Muscle layer of colon (tissue), 2 donors: ENCODE measurements at regions not wholly inside any gene's neighbourhood (a gene's known extent, or its start where the extent isn't known, plus 50 kb on each side); places are given as distances from the start of the nearest gene placed in this dataset.

ENCODE experiments used
- H3K27ac ChIP-seq: one replicate; pipeline ENCODE4 v1.7.0; 2013; ENCODE audit warnings: low read depth, mild to moderate bottlenecking, low read length, moderate library complexity
- H3K27me3 ChIP-seq, 2 donors: one replicate each; pipeline ENCODE4 v1.7.0; 2013; ENCODE audit warnings: low read length in 2 of 2, mild to moderate bottlenecking in 2 of 2; ENCODE audit not compliant: insufficient read depth in 2 of 2, control insufficient read depth in 1 of 2
- H3K36me3 ChIP-seq: one replicate; pipeline ENCODE4 v1.7.0; 2013; ENCODE audit warnings: mild to moderate bottlenecking, low read length; ENCODE audit not compliant: insufficient read depth
- H3K4me1 ChIP-seq: one replicate; pipeline ENCODE4 v1.7.0; 2013; ENCODE audit warnings: mild to moderate bottlenecking, low read length; ENCODE audit not compliant: insufficient read depth
- H3K4me3 ChIP-seq, 2 donors: one replicate each; pipeline ENCODE4 v1.7.0; 2013; ENCODE audit warnings: low read length in 2 of 2, low read depth in 1 of 2, mild to moderate bottlenecking in 1 of 2, moderate library complexity in 1 of 2
- H3K9ac ChIP-seq: one replicate; pipeline ENCODE4 v1.7.0; 2013; ENCODE audit warnings: low read length
- H3K9me3 ChIP-seq: one replicate; pipeline ENCODE4 v1.7.0; 2013; ENCODE audit warnings: mild to moderate bottlenecking, low read length
- donor health status: abdominal sarcoma.
- donor health status: Adenocarcinoma of cecum.

GRCh38 chr7:130823060-130823459, 89.1 kb upstream of the KLF14 start:
- no peaks in the 10 kb centered on the region for H3K36me3 ChIP-seq
- H3K27me3 ChIP-seq: no peaks in the 10 kb centered on the region
- H3K4me3 ChIP-seq: no peak overlapping the region
- H3K9ac ChIP-seq: no peak overlapping the region
- H3K9me3 ChIP-seq: no peaks in the 10 kb centered on the region
- H3K27ac ChIP-seq: no peak overlapping the region
- H3K4me1 ChIP-seq: no peaks in the 10 kb centered on the region

GRCh38 chr7:130825819-130826218, 91.8 kb upstream of the KLF14 start:
- H3K4me3 ChIP-seq: no peak overlapping the region
- H3K9ac ChIP-seq: no peak overlapping the region
- H3K27me3 ChIP-seq: no peaks in the 10 kb centered on the region
- H3K36me3 ChIP-seq: no peaks in the 10 kb centered on the region
- no peaks in the 10 kb centered on the region for H3K9me3 ChIP-seq
- H3K4me1 ChIP-seq: no peaks in the 10 kb centered on the region
- H3K27ac ChIP-seq: no peak overlapping the region

- Histone ChIP-seq H3K36me3 (no peaks in the 10 kb centered on the region), H3K27ac (no peak overlapping the region), H3K4me1 (no peaks in the 10 kb centered on the region), H3K9me3 (no peaks in the 10 kb centered on the region), H3K4me3 (no peak overlapping the region), H3K9ac (no peak overlapping the region), H3K27me3 (no peaks in the 10 kb centered on the region)
Observed at GRCh38 chr7:130829415-130829814, 95.4 kb upstream of the KLF14 start.

- no peak overlapping the region for H3K27ac ChIP-seq
- no peaks in the 10 kb centered on the region for H3K27me3 ChIP-seq
- no peaks in the 10 kb centered on the region for H3K4me1 ChIP-seq
- no peaks in the 10 kb centered on the region for H3K36me3 ChIP-seq
- H3K9me3 ChIP-seq: no peaks in the 10 kb centered on the region
- no peak overlapping the region for H3K4me3 ChIP-seq
- no peak overlapping the region for H3K9ac ChIP-seq
Observed at GRCh38 chr7:130831322-130831721, 97.3 kb upstream of the KLF14 start.

GRCh38 chr7:130831817-130832481, 97.9 kb upstream of the KLF14 start:
- Histone ChIP-seq H3K4me1 (no peaks in the 10 kb centered on the region), H3K9me3 (no peaks in the 10 kb centered on the region), H3K9ac (no peak overlapping the region), H3K27ac (no peak overlapping the region), H3K4me3 (no peak overlapping the region), H3K36me3 (no peaks in the 10 kb centered on the region), H3K27me3 (no peaks in the 10 kb centered on the region)

- Histone ChIP-seq H3K4me1 (no peaks in the 10 kb centered on the region), H3K9ac (no peak overlapping the region), H3K4me3 (no peak overlapping the region), H3K27me3 (no peaks in the 10 kb centered on the region), H3K36me3 (no peaks in the 10 kb centered on the region), H3K9me3 (no peaks in the 10 kb centered on the region), H3K27ac (no peak overlapping the region)
Observed at GRCh38 chr7:130838738-130839137, 104.7 kb upstream of the KLF14 start.

- H3K4me3 ChIP-seq: no peak overlapping the region
- H3K4me1 ChIP-seq: no peaks in the 10 kb centered on the region
- H3K9me3 ChIP-seq: no peaks in the 10 kb centered on the region
- H3K36me3 ChIP-seq: no peaks in the 10 kb centered on the region
- H3K27ac ChIP-seq: no peak overlapping the region
- no peak overlapping the region for H3K9ac ChIP-seq
- no peaks in the 10 kb centered on the region for H3K27me3 ChIP-seq
Observed at GRCh38 chr7:130840599-130840998, 106.6 kb upstream of the KLF14 start.

GRCh38 chr7:130841416-130841815, 107.4 kb upstream of the KLF14 start:
- Histone ChIP-seq H3K27ac (no peak overlapping the region), H3K36me3 (no peaks in the 10 kb centered on the region), H3K4me3 (no peak overlapping the region), H3K9ac (no peak overlapping the region), H3K27me3 (no peaks in the 10 kb centered on the region), H3K4me1 (no peaks in the 10 kb centered on the region), H3K9me3 (no peaks in the 10 kb centered on the region)

- no peaks in the 10 kb centered on the region for H3K27me3 ChIP-seq
- no peaks in the 10 kb centered on the region for H3K9me3 ChIP-seq
- H3K4me3 ChIP-seq: no peak overlapping the region
- H3K9ac ChIP-seq: no peak overlapping the region
- H3K4me1 ChIP-seq: no peaks in the 10 kb centered on the region
- H3K36me3 ChIP-seq: no peaks in the 10 kb centered on the region
- no peak overlapping the region for H3K27ac ChIP-seq
Observed at GRCh38 chr7:130843703-130844102, 109.7 kb upstream of the KLF14 start.

- Histone ChIP-seq H3K9me3 (no peaks in the 10 kb centered on the region), H3K36me3 (no peaks in the 10 kb centered on the region), H3K9ac (no peak overlapping the region), H3K4me3 (no peak overlapping the region), H3K4me1 (no peaks in the 10 kb centered on the region), H3K27ac (no peak overlapping the region), H3K27me3 (no peaks in the 10 kb centered on the region)
Observed at GRCh38 chr7:130844811-130845580, 111.0 kb upstream of the KLF14 start.

GRCh38 chr7:130845581-130846085, 111.6 kb upstream of the KLF14 start:
- no peaks in the 10 kb centered on the region for H3K9me3 ChIP-seq

GRCh38 chr7:130849604-130850003, 115.6 kb upstream of the KLF14 start:
- Histone ChIP-seq H3K9ac (no peak overlapping the region), H3K27ac (no peak overlapping the region), H3K4me1 (no peaks in the 10 kb centered on the region), H3K4me3 (no peak overlapping the region), H3K27me3 (no peaks in the 10 kb centered on the region), H3K36me3 (peaks cover 5% of the 10 kb centered on the region), H3K9me3 (no peaks in the 10 kb centered on the region)

More at GRCh38 chr7:130845581-130846085, 111.6 kb upstream of the KLF14 start:
- no peaks in the 10 kb centered on the region for H3K27me3 ChIP-seq
- H3K27ac ChIP-seq: no peak overlapping the region
- H3K9ac ChIP-seq: no peak overlapping the region
- no peaks in the 10 kb centered on the region for H3K4me1 ChIP-seq
- H3K4me3 ChIP-seq: no peak overlapping the region
- no peaks in the 10 kb centered on the region for H3K36me3 ChIP-seq
